NCI-H524 treated with DMSO at 0.1 percent for 48 hours (cell line): ENCODE measurements at regions not wholly inside any gene's neighbourhood (a gene's known extent, or its start where the extent isn't known, plus 50 kb on each side); places are given as distances from the start of the nearest gene placed in this dataset.

Source experiments
- DNase-seq: peaks from one replicate; lab custom pipeline; 2025; lab: John Stamatoyannopoulos, UW

- DNase-seq, result no peak
Measured at GRCh38 chr9:118946669-118947068, 422.6 kb downstream of the BRINP1 start.

GRCh38 chr9:118954857-118955256, 414.4 kb downstream of the BRINP1 start:
- DNase-seq, result peak; percentile 74

- DNase-seq, result no peak
Measured at GRCh38 chr9:118957585-118957984, 411.6 kb downstream of the BRINP1 start.

- no peak for DNase-seq
Measured at GRCh38 chr9:118959366-118959765, 409.9 kb downstream of the BRINP1 start.

GRCh38 chr9:118961857-118962256, 407.4 kb downstream of the BRINP1 start:
- no peak for DNase-seq

- no peak for DNase-seq
Measured at GRCh38 chr9:118962426-118962825, 406.8 kb downstream of the BRINP1 start.

GRCh38 chr9:118963674-118964073, 405.6 kb downstream of the BRINP1 start:
- DNase-seq, result no peak

GRCh38 chr9:118967901-118968300, 401.3 kb downstream of the BRINP1 start:
- DNase-seq, result no peak

- no peak for DNase-seq
Measured at GRCh38 chr9:118975736-118976135, 393.5 kb downstream of the BRINP1 start.

- DNase-seq, result no peak
Measured at GRCh38 chr9:118976160-118976559, 393.1 kb downstream of the BRINP1 start.

- no peak for DNase-seq
Measured at GRCh38 chr9:118984607-118985006, 384.6 kb downstream of the BRINP1 start.

GRCh38 chr9:118985851-118986250, 383.4 kb downstream of the BRINP1 start:
- DNase-seq, result no peak

GRCh38 chr9:118987167-118987566, 382.1 kb downstream of the BRINP1 start:
- no peak for DNase-seq

- DNase-seq, result no peak
Measured at GRCh38 chr9:118990949-118991348, 378.3 kb downstream of the BRINP1 start.

GRCh38 chr9:118991366-118992285, 377.6 kb downstream of the BRINP1 start:
- no peak for DNase-seq

- no peak for DNase-seq
Measured at GRCh38 chr9:118992813-118993794, 376.1 kb downstream of the BRINP1 start.

- no peak for DNase-seq
Measured at GRCh38 chr9:118993965-118994364, 375.3 kb downstream of the BRINP1 start.

- DNase-seq, result no peak
Measured at GRCh38 chr9:119002491-119002890, 366.7 kb downstream of the BRINP1 start.

- DNase-seq, result peak; percentile 3
Measured at GRCh38 chr9:119003201-119003611, 366.0 kb downstream of the BRINP1 start.

- no peak for DNase-seq
Measured at GRCh38 chr9:119003882-119004617, 365.2 kb downstream of the BRINP1 start.

GRCh38 chr9:119004618-119004990, 364.6 kb downstream of the BRINP1 start:
- no peak for DNase-seq

GRCh38 chr9:119005162-119005561, 364.1 kb downstream of the BRINP1 start:
- DNase-seq, result no peak
